ENCODE measurements at regions not wholly inside any gene's neighbourhood (a gene's known extent, or its start where the extent isn't known, plus 50 kb on each side); places are given as distances from the start of the nearest gene placed in this dataset.

- no peaks in the 10 kb centered on the region for H3K36me3 ChIP-seq (ENCODE audit: insufficient read depth, low read length)
- no peak for DNase-seq
Measured at GRCh38 chr4:177047851-177048174, 255.1 kb upstream of the VEGFC start.

GRCh38 chr4:177051473-177052060 lies 258.1 kb upstream of the NEIL3 start:
- H3K4me3 ChIP-seq (ENCODE audit: low read length in 2 of 2), result no peak overlapping the region
- Mint-ChIP-seq H3K4me3 (no peak overlapping the region), H3K4me1 (no peaks in the 10 kb centered on the region), H3K27ac (no peak overlapping the region), H3K9me3 (peaks cover 0 to 1% (median 0%) of the 10 kb centered on the region in 8 donors), H3K36me3 (no peaks in the 10 kb centered on the region), H3K27me3 (peaks cover 1 to 2% of the 10 kb centered on the region in 2 donors)
- CTCF ChIA-PET (ENCODE audit: partially characterized antibody), result interaction anchor here (1.2 kb wide), 1 partner anchor 289 kb away, joined by 4 read pairs; no protein-coding TSS in a partner anchor
- no peaks in the 10 kb centered on the region for H3K36me3 ChIP-seq (ENCODE audit: insufficient read depth, low read length)
- no peaks in the 10 kb centered on the region for H3K27me3 ChIP-seq (ENCODE audit: insufficient read depth, low read length)
- peak in 2 of 5 donors; percentile 2 to 10 for DNase-seq
- H3K9me3 ChIP-seq (ENCODE audit: control insufficient read depth in 1 of 2, low read length in 2 of 2), result peaks cover 0 to 3% of the 10 kb centered on the region in 2 donors
- no peaks in the 10 kb centered on the region for H3K4me1 ChIP-seq (ENCODE audit: insufficient read depth, low read length)
- POLR2A ChIA-PET (ENCODE audit: partially characterized antibody), result no interaction called here
- intact Hi-C loops (cut with micrococcal nuclease), result no loop called here
- no peak overlapping the region for H3K27ac ChIP-seq (ENCODE audit: low read depth, low read length)

More at GRCh38 chr4:177047851-177048174, 255.1 kb upstream of the VEGFC start:
- Histone ChIP-seq H3K4me3 (ENCODE audit: low read length in 2 of 2) (no peak overlapping the region), H3K9me3 (ENCODE audit: control insufficient read depth in 1 of 2, low read length in 2 of 2) (peaks cover 0 to 3% of the 10 kb centered on the region in 2 donors), H3K4me1 (ENCODE audit: insufficient read depth, low read length) (no peaks in the 10 kb centered on the region), H3K27ac (ENCODE audit: low read depth, low read length) (no peak overlapping the region), H3K27me3 (ENCODE audit: insufficient read depth, low read length) (no peaks in the 10 kb centered on the region)
- Mint-ChIP-seq H3K36me3 (no peaks in the 10 kb centered on the region), H3K27ac (no peak overlapping the region), H3K4me3 (no peak overlapping the region), H3K9me3 (peaks cover 0 to 1% (median 0%) of the 10 kb centered on the region in 8 donors), H3K4me1 (no peaks in the 10 kb centered on the region), H3K27me3 (peaks cover 0 to 1% of the 10 kb centered on the region in 2 donors)
- CTCF ChIA-PET (ENCODE audit: partially characterized antibody), result interaction anchor here (0.6 to 2.5 kb wide), 16 partner anchors 9 to 1013 kb away, joined by 3 to 26 read pairs (median 3); no protein-coding TSS in a partner anchor
- intact Hi-C loops (cut with micrococcal nuclease), result no loop called here
- POLR2A ChIA-PET (ENCODE audit: partially characterized antibody), result no interaction called here

- H3K27me3 Mint-ChIP-seq, result peaks cover 1 to 2% of the 10 kb centered on the region in 2 donors
- no peak overlapping the region for H3K4me3 Mint-ChIP-seq
- H3K36me3 Mint-ChIP-seq, result no peaks in the 10 kb centered on the region
- DNase-seq, result no peak
- H3K4me1 ChIP-seq (ENCODE audit: insufficient read depth, low read length), result no peaks in the 10 kb centered on the region
- CTCF ChIA-PET (ENCODE audit: partially characterized antibody), result interaction anchor here (1.2 kb wide), 1 partner anchor 288 kb away, joined by 4 read pairs; no protein-coding TSS in a partner anchor
- no peak overlapping the region for H3K27ac ChIP-seq (ENCODE audit: low read depth, low read length)
- no peak overlapping the region for H3K27ac Mint-ChIP-seq
- no peak overlapping the region for H3K4me3 ChIP-seq (ENCODE audit: low read length in 2 of 2)
- intact Hi-C loops (cut with micrococcal nuclease), result no loop called here
- no peaks in the 10 kb centered on the region for H3K9me3 ChIP-seq (ENCODE audit: control insufficient read depth in 1 of 2, low read length in 2 of 2)
- no peaks in the 10 kb centered on the region for H3K27me3 ChIP-seq (ENCODE audit: insufficient read depth, low read length)
- H3K9me3 Mint-ChIP-seq, result peaks cover 0 to 1% (median 0%) of the 10 kb centered on the region in 8 donors
- no peaks in the 10 kb centered on the region for H3K36me3 ChIP-seq (ENCODE audit: insufficient read depth, low read length)
- no peaks in the 10 kb centered on the region for H3K4me1 Mint-ChIP-seq
- POLR2A ChIA-PET (ENCODE audit: partially characterized antibody), result no interaction called here
Measured at GRCh38 chr4:177052211-177052934, 257.3 kb upstream of the NEIL3 start.

GRCh38 chr4:177057186-177057585 lies 252.5 kb upstream of the NEIL3 start:
- DNase-seq, result no peak
- no peak overlapping the region for H3K4me3 ChIP-seq (ENCODE audit: low read length in 2 of 2)
- no peaks in the 10 kb centered on the region for H3K4me1 Mint-ChIP-seq
- intact Hi-C loops (cut with micrococcal nuclease), result no loop called here
- no peaks in the 10 kb centered on the region for H3K27me3 ChIP-seq (ENCODE audit: insufficient read depth, low read length)
- ChIA-PET POLR2A (ENCODE audit: partially characterized antibody) (interaction anchor here (0.6 kb wide), 1 partner anchor 89 kb away, joined by 4 read pairs; no protein-coding TSS in a partner anchor), CTCF (ENCODE audit: partially characterized antibody) (interaction anchor here (4.5 kb wide), 1 partner anchor 10 kb away, joined by 26 read pairs; no protein-coding TSS in a partner anchor)
- peaks cover 0 to 4% of the 10 kb centered on the region in 2 donors for H3K27me3 Mint-ChIP-seq
- no peaks in the 10 kb centered on the region for H3K36me3 ChIP-seq (ENCODE audit: insufficient read depth, low read length)
- H3K27ac Mint-ChIP-seq, result no peak overlapping the region
- H3K4me1 ChIP-seq (ENCODE audit: insufficient read depth, low read length), result no peaks in the 10 kb centered on the region
- no peak overlapping the region for H3K27ac ChIP-seq (ENCODE audit: low read depth, low read length)
- H3K9me3 Mint-ChIP-seq, result peaks cover 0 to 2% (median 0%) of the 10 kb centered on the region in 8 donors
- no peak overlapping the region for H3K4me3 Mint-ChIP-seq
- no peaks in the 10 kb centered on the region for H3K9me3 ChIP-seq (ENCODE audit: control insufficient read depth in 1 of 2, low read length in 2 of 2)
- no peaks in the 10 kb centered on the region for H3K36me3 Mint-ChIP-seq

- no peak overlapping the region for H3K27ac Mint-ChIP-seq
- CTCF ChIA-PET (ENCODE audit: partially characterized antibody), result interaction anchor here (1.4 kb wide), 1 partner anchor 16 kb away, joined by 5 read pairs; no protein-coding TSS in a partner anchor
- Histone ChIP-seq H3K27me3 (ENCODE audit: insufficient read depth, low read length) (no peaks in the 10 kb centered on the region), H3K27ac (ENCODE audit: low read depth, low read length) (no peak overlapping the region), H3K36me3 (ENCODE audit: insufficient read depth, low read length) (no peaks in the 10 kb centered on the region), H3K4me3 (ENCODE audit: low read length in 2 of 2) (no peak overlapping the region), H3K4me1 (ENCODE audit: insufficient read depth, low read length) (no peaks in the 10 kb centered on the region), H3K9me3 (ENCODE audit: control insufficient read depth in 1 of 2, low read length in 2 of 2) (no peaks in the 10 kb centered on the region)
- H3K27me3 Mint-ChIP-seq, result peaks cover 0 to 3% of the 10 kb centered on the region in 2 donors
- POLR2A ChIA-PET (ENCODE audit: partially characterized antibody), result no interaction called here
- no peaks in the 10 kb centered on the region for H3K36me3 Mint-ChIP-seq
- no peak overlapping the region for H3K4me3 Mint-ChIP-seq
- DNase-seq, result no peak
- intact Hi-C loops (cut with micrococcal nuclease), result no loop called here
- no peaks in the 10 kb centered on the region for H3K4me1 Mint-ChIP-seq
- H3K9me3 Mint-ChIP-seq, result peaks cover 0 to 6% (median 0%) of the 10 kb centered on the region in 8 donors
Measured at GRCh38 chr4:177064116-177064515, 245.6 kb upstream of the NEIL3 start.

GRCh38 chr4:177064729-177065394 lies 244.8 kb upstream of the NEIL3 start:
- H3K9me3 Mint-ChIP-seq, result peaks cover 0 to 6% (median 0%) of the 10 kb centered on the region in 8 donors
- no peaks in the 10 kb centered on the region for H3K27me3 ChIP-seq (ENCODE audit: insufficient read depth, low read length)
- ChIA-PET CTCF (ENCODE audit: partially characterized antibody) (interaction anchor here (1.4 kb wide), 1 partner anchor 17 kb away, joined by 5 read pairs; no protein-coding TSS in a partner anchor), POLR2A (ENCODE audit: partially characterized antibody) (no interaction called here)
- no peak overlapping the region for H3K27ac ChIP-seq (ENCODE audit: low read depth, low read length)
- no peak for DNase-seq
- no peaks in the 10 kb centered on the region for H3K4me1 ChIP-seq (ENCODE audit: insufficient read depth, low read length)
- H3K27ac Mint-ChIP-seq, result no peak overlapping the region
- H3K4me3 ChIP-seq (ENCODE audit: low read length in 2 of 2), result no peak overlapping the region
- no peaks in the 10 kb centered on the region for H3K36me3 Mint-ChIP-seq
- no peaks in the 10 kb centered on the region for H3K36me3 ChIP-seq (ENCODE audit: insufficient read depth, low read length)
- H3K27me3 Mint-ChIP-seq, result no peaks in the 10 kb centered on the region
- no peaks in the 10 kb centered on the region for H3K4me1 Mint-ChIP-seq
- no peaks in the 10 kb centered on the region for H3K9me3 ChIP-seq (ENCODE audit: control insufficient read depth in 1 of 2, low read length in 2 of 2)
- H3K4me3 Mint-ChIP-seq, result no peak overlapping the region
- intact Hi-C loops (cut with micrococcal nuclease), result no loop called here

GRCh38 chr4:177066746-177067145 lies 242.9 kb upstream of the NEIL3 start:
- no peak for DNase-seq
- Mint-ChIP-seq H3K9me3 (peaks cover 0 to 6% (median 0%) of the 10 kb centered on the region in 8 donors), H3K27me3 (no peaks in the 10 kb centered on the region), H3K4me1 (no peaks in the 10 kb centered on the region), H3K27ac (no peak overlapping the region), H3K36me3 (no peaks in the 10 kb centered on the region), H3K4me3 (no peak overlapping the region)
- H3K27ac ChIP-seq (ENCODE audit: low read depth, low read length), result no peak overlapping the region
- intact Hi-C loops (cut with micrococcal nuclease), result no loop called here
- CTCF ChIA-PET (ENCODE audit: partially characterized antibody), result interaction anchor here (1.3 kb wide), 1 partner anchor 19 kb away, joined by 4 read pairs; no protein-coding TSS in a partner anchor
- H3K27me3 ChIP-seq (ENCODE audit: insufficient read depth, low read length), result no peaks in the 10 kb centered on the region
- POLR2A ChIA-PET (ENCODE audit: partially characterized antibody), result no interaction called here
- H3K36me3 ChIP-seq (ENCODE audit: insufficient read depth, low read length), result no peaks in the 10 kb centered on the region
- H3K4me1 ChIP-seq (ENCODE audit: insufficient read depth, low read length), result no peaks in the 10 kb centered on the region
- no peaks in the 10 kb centered on the region for H3K9me3 ChIP-seq (ENCODE audit: control insufficient read depth in 1 of 2, low read length in 2 of 2)
- no peak overlapping the region for H3K4me3 ChIP-seq (ENCODE audit: low read length in 2 of 2)
